GM21381 (cell line): ENCODE measurements at regions not wholly inside any gene's neighbourhood (a gene's known extent, or its start where the extent isn't known, plus 50 kb on each side); places are given as distances from the start of the nearest gene placed in this dataset.

Experiments
- ATAC-seq: cut with Tn5 transposase; IDR thresholded peaks from one replicate; pipeline ENCODE4 v1.9.1; 2021; ENCODE audit warnings: mild to moderate bottlenecking, moderate library complexity; ENCODE audit not compliant: unreplicated experiment

- no peak for ATAC-seq
Observed at GRCh38 chr7:40978047-40978446, 724.8 kb downstream of the INHBA start.

GRCh38 chr7:40977533-40977932 lies 725.4 kb downstream of the INHBA start:
- no peak for ATAC-seq

- no peak for ATAC-seq
Observed at GRCh38 chr7:40972426-40972825, 730.5 kb downstream of the INHBA start.

GRCh38 chr7:40969641-40970040 lies 733.2 kb downstream of the INHBA start:
- no peak for ATAC-seq

- ATAC-seq = no peak
Observed at GRCh38 chr7:40966693-40967092, 736.2 kb downstream of the INHBA start.

GRCh38 chr7:40965774-40966173 lies 737.1 kb downstream of the INHBA start:
- ATAC-seq = peak; percentile 68

- ATAC-seq = no peak
Observed at GRCh38 chr7:40965016-40965415, 737.9 kb downstream of the INHBA start.

GRCh38 chr7:40964610-40965009 lies 738.3 kb downstream of the INHBA start:
- no peak for ATAC-seq

GRCh38 chr7:40959955-40960354 lies 742.9 kb downstream of the INHBA start:
- no peak for ATAC-seq

- no peak for ATAC-seq
Observed at GRCh38 chr7:40948239-40948638, 754.7 kb downstream of the INHBA start.

GRCh38 chr7:40947566-40947965 lies 755.3 kb downstream of the INHBA start:
- no peak for ATAC-seq

- ATAC-seq = no peak
Observed at GRCh38 chr7:40946549-40946948, 756.3 kb downstream of the INHBA start.

GRCh38 chr7:40945788-40946187 lies 757.1 kb downstream of the INHBA start:
- ATAC-seq = no peak

- no peak for ATAC-seq
Observed at GRCh38 chr7:40944981-40945585, 757.8 kb downstream of the INHBA start.

GRCh38 chr7:40937879-40938278 lies 765.0 kb downstream of the INHBA start:
- no peak for ATAC-seq

GRCh38 chr7:40935435-40935834 lies 767.5 kb downstream of the INHBA start:
- ATAC-seq = no peak

- ATAC-seq = no peak
Observed at GRCh38 chr7:40923626-40924025, 779.3 kb downstream of the INHBA start.

GRCh38 chr7:40922316-40922670 lies 780.6 kb downstream of the INHBA start:
- ATAC-seq = no peak

GRCh38 chr7:40921589-40922315 lies 781.1 kb downstream of the INHBA start:
- ATAC-seq = no peak

- ATAC-seq = no peak
Observed at GRCh38 chr7:40918701-40919271, 784.0 kb downstream of the SUGCT start.

- ATAC-seq = no peak
Observed at GRCh38 chr7:40916813-40917212, 782.0 kb downstream of the SUGCT start.

- ATAC-seq = no peak
Observed at GRCh38 chr7:40915071-40915470, 780.3 kb downstream of the SUGCT start.
